HG02973 (cell line): ENCODE measurements at regions not wholly inside any gene's neighbourhood (a gene's known extent, or its start where the extent isn't known, plus 50 kb on each side); places are given as distances from the start of the nearest gene placed in this dataset.
"Not testable (repeated sequence)": the region's sequence is repeated elsewhere in the genome, so short reads cannot be mapped to it uniquely, and the experiment has no call there.

Experiments
- ATAC-seq: cut with Tn5 transposase; IDR thresholded peaks from one replicate; pipeline ENCODE4 v1.9.1; 2021; ENCODE audit warnings: moderate library complexity; ENCODE audit not compliant: unreplicated experiment

GRCh38 chrX:115909017-115909416 is 261.5 kb upstream of the AGTR2 start:
- ATAC-seq = no peak

- ATAC-seq = no peak
Measured at GRCh38 chrX:115911967-115912366, 258.6 kb upstream of the AGTR2 start.

GRCh38 chrX:115912372-115912897 is 258.1 kb upstream of the AGTR2 start:
- ATAC-seq = peak; percentile 95

- peak; percentile 45 for ATAC-seq
Measured at GRCh38 chrX:115913575-115913974, 257.0 kb upstream of the AGTR2 start.

GRCh38 chrX:115915625-115916024 is 254.9 kb upstream of the AGTR2 start:
- ATAC-seq = not testable (repeated sequence)

GRCh38 chrX:115929480-115929879 is 241.1 kb upstream of the AGTR2 start:
- no peak for ATAC-seq

- no peak for ATAC-seq
Measured at GRCh38 chrX:115936008-115936407, 234.5 kb upstream of the AGTR2 start.

- ATAC-seq = peak; percentile 56
Measured at GRCh38 chrX:115939070-115939469, 231.5 kb upstream of the AGTR2 start.

- no peak for ATAC-seq
Measured at GRCh38 chrX:115939636-115940160, 230.8 kb upstream of the AGTR2 start.

- peak; percentile 7 for ATAC-seq
Measured at GRCh38 chrX:115940348-115940747, 230.2 kb upstream of the AGTR2 start.

GRCh38 chrX:115940888-115941332 is 229.6 kb upstream of the AGTR2 start:
- ATAC-seq = peak; percentile 52

GRCh38 chrX:115941388-115941787 is 229.2 kb upstream of the AGTR2 start:
- no peak for ATAC-seq

GRCh38 chrX:115946059-115946458 is 224.5 kb upstream of the AGTR2 start:
- ATAC-seq = no peak

- no peak for ATAC-seq
Measured at GRCh38 chrX:115948018-115948923, 222.3 kb upstream of the AGTR2 start.

GRCh38 chrX:115949900-115950822 is 220.4 kb upstream of the AGTR2 start:
- ATAC-seq = no peak

GRCh38 chrX:115952417-115953092 is 218.0 kb upstream of the AGTR2 start:
- no peak for ATAC-seq

- no peak for ATAC-seq
Measured at GRCh38 chrX:115957862-115958490, 212.6 kb upstream of the AGTR2 start.

GRCh38 chrX:115958687-115959359 is 211.7 kb upstream of the AGTR2 start:
- ATAC-seq = no peak

- no peak for ATAC-seq
Measured at GRCh38 chrX:115960440-115961084, 210.0 kb upstream of the AGTR2 start.
